ENCODE measurements at regions not wholly inside any gene's neighbourhood (a gene's known extent, or its start where the extent isn't known, plus 50 kb on each side); places are given as distances from the start of the nearest gene placed in this dataset.

DNA sequence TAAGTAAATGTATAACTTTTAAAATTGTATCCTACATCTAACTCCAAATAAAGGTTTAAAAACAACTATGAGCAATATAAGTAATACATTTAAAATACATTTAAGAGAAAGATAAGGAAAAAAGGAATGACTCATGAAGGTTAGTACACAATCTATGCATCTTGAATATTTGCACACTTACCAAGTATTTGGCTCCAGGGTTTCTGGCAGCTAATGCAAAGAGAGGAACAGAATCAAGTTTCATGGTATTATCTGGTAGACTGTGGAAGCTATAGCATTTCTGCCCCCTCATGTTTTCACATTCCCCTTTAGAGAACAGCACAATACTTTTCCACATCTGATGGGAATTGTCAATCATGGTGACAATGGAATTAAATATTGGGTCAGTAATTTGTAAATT is 132.1 kb downstream of the COX7C start (continued):
- TF ChIP-seq STAT1 (IDR thresholded peaks at IDR 0.05; ENCODE audit: unreplicated experiment) (no peak), CREB1 (CRISPR knock-in tag; IDR thresholded peaks at IDR 0.05; ENCODE audit: low read depth) (no peak), EZH2 (IDR thresholded peaks at IDR 0.05; ENCODE audit: low read depth, unreplicated experiment) (no peak), NANOG (IDR thresholded peaks at IDR 0.05; ENCODE audit: borderline replicate concordance) (no peak)

DNA sequence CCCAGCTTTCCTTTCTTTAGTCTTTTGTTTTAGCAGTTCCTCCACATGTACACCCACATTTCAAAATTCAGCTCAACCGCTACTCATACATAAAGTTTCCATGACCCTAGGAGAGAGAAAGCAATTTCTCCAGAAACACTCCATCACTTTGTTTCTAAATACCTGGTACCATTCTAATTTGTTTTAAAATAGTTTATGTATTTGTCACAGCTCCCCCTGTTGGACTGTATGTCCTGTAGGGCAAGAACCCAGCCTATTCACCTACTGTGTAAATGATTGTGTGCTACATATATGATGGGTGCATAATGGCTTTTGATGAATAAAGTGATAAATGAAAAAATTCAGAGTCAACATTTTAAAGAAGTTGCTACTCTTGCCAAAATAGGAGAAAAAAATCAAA is 139.1 kb downstream of the COX7C start:
- no peaks in the 10 kb centered on the region for H3K4me1 Mint-ChIP-seq
- TF ChIP-seq, protein P1, sequence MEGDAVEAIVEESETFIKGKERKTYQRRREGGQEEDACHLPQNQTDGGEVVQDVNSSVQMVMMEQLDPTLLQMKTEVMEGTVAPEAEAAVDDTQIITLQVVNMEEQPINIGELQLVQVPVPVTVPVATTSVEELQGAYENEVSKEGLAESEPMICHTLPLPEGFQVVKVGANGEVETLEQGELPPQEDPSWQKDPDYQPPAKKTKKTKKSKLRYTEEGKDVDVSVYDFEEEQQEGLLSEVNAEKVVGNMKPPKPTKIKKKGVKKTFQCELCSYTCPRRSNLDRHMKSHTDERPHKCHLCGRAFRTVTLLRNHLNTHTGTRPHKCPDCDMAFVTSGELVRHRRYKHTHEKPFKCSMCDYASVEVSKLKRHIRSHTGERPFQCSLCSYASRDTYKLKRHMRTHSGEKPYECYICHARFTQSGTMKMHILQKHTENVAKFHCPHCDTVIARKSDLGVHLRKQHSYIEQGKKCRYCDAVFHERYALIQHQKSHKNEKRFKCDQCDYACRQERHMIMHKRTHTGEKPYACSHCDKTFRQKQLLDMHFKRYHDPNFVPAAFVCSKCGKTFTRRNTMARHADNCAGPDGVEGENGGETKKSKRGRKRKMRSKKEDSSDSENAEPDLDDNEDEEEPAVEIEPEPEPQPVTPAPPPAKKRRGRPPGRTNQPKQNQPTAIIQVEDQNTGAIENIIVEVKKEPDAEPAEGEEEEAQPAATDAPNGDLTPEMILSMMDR (conservative IDR thresholded peaks at IDR 0.05; ENCODE audit: low read depth in 2 of 2), result peak; percentile 50 to 64
- no peak for TF ChIP-seq STAT1 (IDR thresholded peaks at IDR 0.05; ENCODE audit: unreplicated experiment)
- ATAC-seq, result no peak

DNA sequence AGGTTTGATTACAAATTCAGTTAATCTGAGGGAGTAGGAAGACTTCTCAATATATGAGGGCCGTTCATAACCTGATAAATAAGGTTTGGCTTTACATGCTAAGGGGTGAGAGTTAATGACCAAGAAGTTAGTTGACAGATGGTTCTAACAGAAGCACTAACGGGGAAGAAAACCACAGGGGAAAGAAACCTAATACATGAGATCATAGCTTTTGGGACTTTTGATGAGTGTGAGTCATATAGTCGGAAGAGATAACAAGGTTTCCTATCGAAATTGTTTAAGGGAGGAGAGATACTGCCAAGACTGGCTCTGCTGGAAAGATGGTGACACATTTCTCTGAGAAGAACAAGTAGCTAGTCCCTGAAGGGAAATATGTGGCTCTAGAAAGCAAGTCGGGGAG is 140.1 kb downstream of the COX7C start:
- Mint-ChIP-seq H3K4me3 (no peak overlapping the region), H3K36me3 (ENCODE audit: low read depth) (no peaks in the 10 kb centered on the region), H3K9me3 (no peaks in the 10 kb centered on the region), H3K27me3 (ENCODE audit: insufficient read depth, low read depth, poor library complexity) (no peaks in the 10 kb centered on the region), H3K27ac (no peak overlapping the region), H3K4me1 (no peaks in the 10 kb centered on the region)
- Histone ChIP-seq H3K27me3 (ENCODE audit: insufficient read depth) (no peaks in the 10 kb centered on the region), H3K27ac (ENCODE audit: low read depth) (no peak overlapping the region), H2AFZ (no peak overlapping the region), H3K4me1 (ENCODE audit: insufficient read depth) (no peaks in the 10 kb centered on the region), H3K4me3 (no peak overlapping the region), H3K36me3 (ENCODE audit: insufficient read depth) (no peaks in the 10 kb centered on the region), H4K20me1 (replicated peaks; ENCODE audit: insufficient read depth) (no peaks in the 10 kb centered on the region), H3K9me2 (ENCODE audit: insufficient read depth) (0 out of 2 replicates have a peak, but pooled peaks cover 8% of the 10 kb centered on the region), H3K4me2 (no peak overlapping the region), H3K79me2 (replicated peaks; ENCODE audit: insufficient read depth) (no peaks in the 10 kb centered on the region), H3F3A (replicated peaks; ENCODE audit: low read depth) (no peaks in the 10 kb centered on the region)
- ATAC-seq, result no peak
- DNase-seq (ENCODE audit: low spot score), result no peak
- no peak for TF ChIP-seq STAT1 (IDR thresholded peaks at IDR 0.05; ENCODE audit: unreplicated experiment)
- TF ChIP-seq, protein P2, sequence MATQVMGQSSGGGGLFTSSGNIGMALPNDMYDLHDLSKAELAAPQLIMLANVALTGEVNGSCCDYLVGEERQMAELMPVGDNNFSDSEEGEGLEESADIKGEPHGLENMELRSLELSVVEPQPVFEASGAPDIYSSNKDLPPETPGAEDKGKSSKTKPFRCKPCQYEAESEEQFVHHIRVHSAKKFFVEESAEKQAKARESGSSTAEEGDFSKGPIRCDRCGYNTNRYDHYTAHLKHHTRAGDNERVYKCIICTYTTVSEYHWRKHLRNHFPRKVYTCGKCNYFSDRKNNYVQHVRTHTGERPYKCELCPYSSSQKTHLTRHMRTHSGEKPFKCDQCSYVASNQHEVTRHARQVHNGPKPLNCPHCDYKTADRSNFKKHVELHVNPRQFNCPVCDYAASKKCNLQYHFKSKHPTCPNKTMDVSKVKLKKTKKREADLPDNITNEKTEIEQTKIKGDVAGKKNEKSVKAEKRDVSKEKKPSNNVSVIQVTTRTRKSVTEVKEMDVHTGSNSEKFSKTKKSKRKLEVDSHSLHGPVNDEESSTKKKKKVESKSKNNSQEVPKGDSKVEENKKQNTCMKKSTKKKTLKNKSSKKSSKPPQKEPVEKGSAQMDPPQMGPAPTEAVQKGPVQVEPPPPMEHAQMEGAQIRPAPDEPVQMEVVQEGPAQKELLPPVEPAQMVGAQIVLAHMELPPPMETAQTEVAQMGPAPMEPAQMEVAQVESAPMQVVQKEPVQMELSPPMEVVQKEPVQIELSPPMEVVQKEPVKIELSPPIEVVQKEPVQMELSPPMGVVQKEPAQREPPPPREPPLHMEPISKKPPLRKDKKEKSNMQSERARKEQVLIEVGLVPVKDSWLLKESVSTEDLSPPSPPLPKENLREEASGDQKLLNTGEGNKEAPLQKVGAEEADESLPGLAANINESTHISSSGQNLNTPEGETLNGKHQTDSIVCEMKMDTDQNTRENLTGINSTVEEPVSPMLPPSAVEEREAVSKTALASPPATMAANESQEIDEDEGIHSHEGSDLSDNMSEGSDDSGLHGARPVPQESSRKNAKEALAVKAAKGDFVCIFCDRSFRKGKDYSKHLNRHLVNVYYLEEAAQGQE (IDR thresholded peaks at IDR 0.05; ENCODE audit: unreplicated experiment), result no peak
- no peak for TF ChIP-seq EZH2 (IDR thresholded peaks at IDR 0.05; ENCODE audit: low read depth, unreplicated experiment)
- TF ChIP-seq NANOG (IDR thresholded peaks at IDR 0.05; ENCODE audit: borderline replicate concordance), result no peak
- TF ChIP-seq JUNB (IDR thresholded peaks at IDR 0.05; ENCODE audit: unreplicated experiment), result no peak
- TF ChIP-seq ZNF331 (CRISPR knock-in tag; IDR thresholded peaks at IDR 0.05; ENCODE audit: low read depth), result no peak
- no peak for TF ChIP-seq EZH2phosphoT487 (IDR thresholded peaks at IDR 0.05; ENCODE audit: unreplicated experiment)
- TF ChIP-seq, protein P1 (conservative IDR thresholded peaks at IDR 0.05; ENCODE audit: low read depth in 2 of 2), result no peak

More for the DNA sequence above, 139.1 kb downstream of the COX7C start:
- Histone ChIP-seq H3F3A (replicated peaks; ENCODE audit: low read depth) (no peaks in the 10 kb centered on the region), H3K4me1 (ENCODE audit: insufficient read depth) (no peaks in the 10 kb centered on the region), H2AFZ (no peak overlapping the region), H3K27ac (ENCODE audit: low read depth) (no peak overlapping the region), H4K20me1 (replicated peaks; ENCODE audit: insufficient read depth) (no peaks in the 10 kb centered on the region), H3K27me3 (ENCODE audit: insufficient read depth) (no peaks in the 10 kb centered on the region), H3K4me3 (no peak overlapping the region), H3K36me3 (ENCODE audit: insufficient read depth) (no peaks in the 10 kb centered on the region), H3K4me2 (no peak overlapping the region), H3K79me2 (replicated peaks; ENCODE audit: insufficient read depth) (no peaks in the 10 kb centered on the region), H3K9me2 (ENCODE audit: insufficient read depth) (0 out of 2 replicates have a peak, but pooled peaks cover 8% of the 10 kb centered on the region)
- Mint-ChIP-seq H3K36me3 (ENCODE audit: low read depth) (no peaks in the 10 kb centered on the region), H3K27ac (no peak overlapping the region), H3K9me3 (no peaks in the 10 kb centered on the region), H3K27me3 (ENCODE audit: insufficient read depth, low read depth, poor library complexity) (no peaks in the 10 kb centered on the region), H3K4me3 (no peak overlapping the region)
- DNase-seq (ENCODE audit: low spot score), result peak; percentile 45

Measured in GM23338 (cell line).